Mesendoderm (in vitro differentiated cells): ENCODE measurements at regions not wholly inside any gene's neighbourhood (a gene's known extent, or its start where the extent isn't known, plus 50 kb on each side); places are given as distances from the start of the nearest gene placed in this dataset.

Source experiments
- DNase-seq: peaks from one replicate; pipeline ENCODE4 v3.0.0; 2013
- H2AK5ac ChIP-seq: 2 replicates; pipeline ENCODE4 v1.6.1; 2013; ENCODE audit warnings: low read length, inconsistent platforms
- H2BK120ac ChIP-seq: 2 replicates; pipeline ENCODE4 v1.6.1; 2013; ENCODE audit warnings: low read depth, mild to moderate bottlenecking, low read length, moderate library complexity, mixed read lengths
- H2BK15ac ChIP-seq: replicated peaks from 2 replicates; pipeline ENCODE4 v1.6.1; 2013; ENCODE audit warnings: low read depth, mild to moderate bottlenecking, moderate library complexity
- H2BK5ac ChIP-seq: 2 replicates; pipeline ENCODE4 v1.6.1; 2013; ENCODE audit warnings: low read length, inconsistent platforms
- H3K18ac ChIP-seq: 2 replicates; pipeline ENCODE4 v1.6.1; 2013; ENCODE audit warnings: mild to moderate bottlenecking, low read length, mixed read lengths
- H3K23ac ChIP-seq: one replicate; pipeline ENCODE4 v1.6.1; 2013; ENCODE audit warnings: low read length
- H3K27ac ChIP-seq: 2 replicates; pipeline ENCODE4 v1.5.1; 2013; ENCODE audit warnings: low read depth, mild to moderate bottlenecking, inconsistent platforms, low read length, moderate library complexity
- H3K27me3 ChIP-seq: 2 replicates; pipeline ENCODE4 v1.6.1; 2013; ENCODE audit warnings: low read length, control low read depth, mild to moderate bottlenecking, inconsistent platforms; ENCODE audit not compliant: insufficient read depth, poor library complexity
- H3K36me3 ChIP-seq: 2 replicates; pipeline ENCODE4 v1.6.1; 2013; ENCODE audit warnings: low read length, inconsistent platforms; ENCODE audit not compliant: control insufficient read depth, insufficient read depth
- H3K4ac ChIP-seq: one replicate; pipeline ENCODE4 v1.6.1; 2013; ENCODE audit warnings: low read depth, mild to moderate bottlenecking, low read length, moderate library complexity
- H3K4me1 ChIP-seq: 2 replicates; pipeline ENCODE4 v1.6.1; 2013; ENCODE audit warnings: low read depth, low read length, inconsistent platforms; ENCODE audit not compliant: control insufficient read depth
- H3K4me2 ChIP-seq: 2 replicates; pipeline ENCODE4 v1.6.1; 2013; ENCODE audit warnings: low read length
- H3K4me3 ChIP-seq: 2 replicates; pipeline ENCODE4 v1.5.1; 2013; ENCODE audit warnings: mild to moderate bottlenecking, low read length
- H3K56ac ChIP-seq: one replicate; pipeline ENCODE4 v1.6.1; 2013; ENCODE audit warnings: low read length
- H3K79me1 ChIP-seq: 2 replicates; pipeline ENCODE4 v1.6.1; 2013; ENCODE audit warnings: low read length, inconsistent platforms
- H3K79me2 ChIP-seq: 2 replicates; pipeline ENCODE4 v1.6.1; 2013; ENCODE audit warnings: mild to moderate bottlenecking, low read length; ENCODE audit not compliant: control insufficient read depth, insufficient read depth
- H3K9ac ChIP-seq: 2 replicates; pipeline ENCODE4 v1.6.1; 2013; ENCODE audit warnings: low read length, inconsistent platforms
- H4K5ac ChIP-seq: one replicate; pipeline ENCODE4 v1.6.1; 2013; ENCODE audit warnings: low read length
- H4K8ac ChIP-seq: one replicate; pipeline ENCODE4 v1.6.1; 2013; ENCODE audit warnings: low read depth, mild to moderate bottlenecking, control low read depth, low read length, moderate library complexity
- WGBS: extraction: QIAGEN DNeasy Blood & Tissue Kit; methylation state at CpG from one replicate; pipeline ENCODE4 v1.1.7; 2013; ENCODE audit warnings: low lambda C conversion rate, missing lambda C conversion rate; ENCODE audit not compliant: insufficient coverage; ENCODE audit errors: extremely low coverage; 5-methylcytosine and 5-hydroxymethylcytosine counted together

- no peak for DNase-seq
- H2BK120ac ChIP-seq = no peak overlapping the region
Observed at GRCh38 chr5:153352685-153353219, 137.7 kb upstream of the GRIA1 start.

DNA sequence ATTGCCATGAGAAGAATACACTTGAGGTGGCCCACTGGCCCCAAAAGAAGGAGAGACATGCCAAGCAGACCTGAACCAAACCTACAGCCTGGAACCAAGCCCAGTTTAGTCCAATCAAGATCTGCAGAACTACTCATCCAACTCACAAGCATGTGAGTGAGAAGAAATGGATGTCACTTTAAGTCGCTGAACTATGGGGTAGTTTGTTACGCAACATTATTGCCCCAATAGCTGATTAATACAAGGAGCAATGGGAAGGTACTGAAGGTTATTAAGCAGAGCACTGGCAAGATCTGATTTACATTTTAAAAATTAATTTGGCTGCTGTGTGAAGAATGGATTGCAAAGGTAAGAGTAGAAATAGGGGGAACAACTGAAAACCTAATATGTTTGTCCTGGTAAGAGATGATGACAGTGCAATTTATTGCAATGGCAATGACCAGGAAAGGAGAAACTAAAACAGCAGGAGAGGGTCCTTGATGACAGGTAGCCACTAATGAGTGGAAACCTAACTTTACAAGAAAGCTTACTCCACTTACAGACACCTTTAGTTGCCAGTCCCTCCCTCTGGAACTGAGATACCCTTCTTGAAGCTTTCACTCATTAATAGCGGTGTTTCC, 132.9 kb upstream of the GRIA1 start:
- H3K18ac ChIP-seq = no peak overlapping the region

More at GRCh38 chr5:153352685-153353219, 137.7 kb upstream of the GRIA1 start:
- H3K4me3 ChIP-seq = no peak overlapping the region
- H3K27me3 ChIP-seq = no peaks in the 10 kb centered on the region
- H2BK5ac ChIP-seq = no peak overlapping the region
- H3K4me2 ChIP-seq = no peak overlapping the region
- no peaks in the 10 kb centered on the region for H3K79me1 ChIP-seq
- H4K8ac ChIP-seq = no peak overlapping the region
- no peak overlapping the region for H3K56ac ChIP-seq
- no peaks in the 10 kb centered on the region for H3K36me3 ChIP-seq
- H3K27ac ChIP-seq = no peak overlapping the region
- H3K18ac ChIP-seq = no peak overlapping the region
- H2AK5ac ChIP-seq = no peak overlapping the region
- peaks cover 5% of the 10 kb centered on the region for H3K4me1 ChIP-seq
- H3K23ac ChIP-seq = no peak overlapping the region
- no peaks in the 10 kb centered on the region for H3K79me2 ChIP-seq
- no CpG with 5 or more reads among the region's 11 CpGs for WGBS
- no peak overlapping the region for H4K5ac ChIP-seq
- H3K9ac ChIP-seq = no peak overlapping the region
- H3K4ac ChIP-seq = no peak overlapping the region
- no peak overlapping the region for H2BK15ac ChIP-seq

GRCh38 chr5:153358315-153358976, 132.0 kb upstream of the GRIA1 start:
- Histone ChIP-seq H3K4me1 (no peaks in the 10 kb centered on the region), H2BK120ac (no peak overlapping the region), H3K79me1 (no peaks in the 10 kb centered on the region), H3K79me2 (no peaks in the 10 kb centered on the region), H2AK5ac (no peak overlapping the region), H3K9ac (no peak overlapping the region), H3K27me3 (no peaks in the 10 kb centered on the region), H3K56ac (no peak overlapping the region), H3K23ac (no peak overlapping the region), H3K36me3 (no peaks in the 10 kb centered on the region), H3K4me2 (no peak overlapping the region), H3K4ac (no peak overlapping the region), H4K5ac (no peak overlapping the region), H2BK15ac (no peak overlapping the region), H3K4me3 (no peak overlapping the region), H3K18ac (no peak overlapping the region), H3K27ac (no peak overlapping the region), H4K8ac (no peak overlapping the region), H2BK5ac (no peak overlapping the region)
- peak; percentile 45 for DNase-seq
- no CpG with 5 or more reads among the region's 3 CpGs for WGBS

More for the DNA sequence above, 132.9 kb upstream of the GRIA1 start:
- H3K27ac ChIP-seq = no peak overlapping the region
- WGBS = no CpG with 5 or more reads among the region's 3 CpGs
- no peak overlapping the region for H4K8ac ChIP-seq
- no peaks in the 10 kb centered on the region for H3K79me2 ChIP-seq
- H3K4me2 ChIP-seq = no peak overlapping the region
- H3K9ac ChIP-seq = no peak overlapping the region
- no peak overlapping the region for H3K4me3 ChIP-seq
- H2BK120ac ChIP-seq = no peak overlapping the region
- no peak overlapping the region for H2BK5ac ChIP-seq
- no peak overlapping the region for H3K23ac ChIP-seq
- no peaks in the 10 kb centered on the region for H3K4me1 ChIP-seq
- H3K27me3 ChIP-seq = no peaks in the 10 kb centered on the region
- DNase-seq = no peak
- H3K79me1 ChIP-seq = no peaks in the 10 kb centered on the region
- H3K4ac ChIP-seq = no peak overlapping the region
- no peak overlapping the region for H3K56ac ChIP-seq
- H3K36me3 ChIP-seq = no peaks in the 10 kb centered on the region
- no peak overlapping the region for H4K5ac ChIP-seq
- no peak overlapping the region for H2AK5ac ChIP-seq
- no peak overlapping the region for H2BK15ac ChIP-seq

DNA sequence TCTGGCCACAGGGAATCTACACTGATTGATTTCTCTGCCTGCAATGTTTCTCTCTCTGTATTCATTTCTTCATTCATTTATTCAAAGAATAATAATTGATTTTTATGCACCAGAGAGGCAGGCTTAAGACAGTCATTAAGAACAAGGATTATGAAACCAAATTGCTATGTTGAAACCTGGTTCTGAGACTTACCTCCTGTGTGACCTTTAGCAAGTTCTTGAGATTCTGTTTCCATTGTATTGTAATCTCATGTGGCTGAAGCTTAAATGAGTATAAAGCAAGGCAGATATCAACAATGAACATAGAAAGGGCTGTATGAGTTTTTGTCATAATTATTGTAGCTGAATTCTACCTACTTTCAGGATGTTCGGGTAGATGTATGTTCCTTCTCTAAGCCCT, 129.6 kb upstream of the GRIA1 start:
- Histone ChIP-seq H3K4me3 (no peak overlapping the region), H3K4me1 (no peaks in the 10 kb centered on the region), H3K4ac (no peak overlapping the region), H3K9ac (no peak overlapping the region), H4K5ac (no peak overlapping the region), H3K18ac (no peak overlapping the region), H2BK15ac (no peak overlapping the region), H3K79me1 (no peaks in the 10 kb centered on the region), H2BK120ac (no peak overlapping the region), H3K23ac (no peak overlapping the region), H2BK5ac (no peak overlapping the region), H3K27ac (no peak overlapping the region), H2AK5ac (no peak overlapping the region), H3K27me3 (no peaks in the 10 kb centered on the region), H3K79me2 (no peaks in the 10 kb centered on the region), H3K36me3 (no peaks in the 10 kb centered on the region), H4K8ac (no peak overlapping the region), H3K4me2 (no peak overlapping the region), H3K56ac (no peak overlapping the region)
- no CpG with 5 or more reads among the region's 1 CpG for WGBS
- no peak for DNase-seq

DNA sequence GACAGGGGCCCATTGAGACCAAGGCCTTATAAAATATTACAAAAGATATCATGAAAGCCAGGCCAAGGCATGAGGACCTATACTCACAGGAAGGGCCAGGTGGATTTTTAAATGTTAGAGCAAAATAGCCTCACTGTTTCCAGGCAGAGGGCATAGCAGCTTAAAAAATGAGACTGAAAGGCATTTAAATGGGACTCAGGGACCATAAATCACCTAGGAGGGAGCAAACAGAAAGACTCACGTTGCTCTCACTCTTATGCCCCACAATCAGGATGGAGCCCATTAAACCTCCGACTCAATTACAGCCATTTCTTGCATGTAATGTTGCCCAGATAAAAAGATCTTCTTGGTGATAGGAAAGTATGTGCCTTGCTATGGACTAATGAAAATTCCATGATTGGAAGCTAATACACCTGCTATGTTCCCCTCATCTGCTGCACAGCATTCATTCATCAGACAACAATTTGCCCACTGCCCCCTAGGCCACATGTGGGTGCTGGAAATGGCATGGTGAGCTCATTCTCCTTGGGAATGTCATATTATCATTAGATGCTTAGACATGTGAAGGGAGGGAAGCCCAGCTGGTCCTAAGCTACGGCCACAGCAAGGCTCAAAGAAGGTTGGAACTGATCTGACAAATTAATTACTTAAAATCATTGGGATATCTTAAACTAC, 128.6 kb upstream of the GRIA1 start:
- H3K4me2 ChIP-seq = no peak overlapping the region
- H4K5ac ChIP-seq = no peak overlapping the region
- H3K9ac ChIP-seq = no peak overlapping the region
- no peak for DNase-seq
- no peak overlapping the region for H3K4me3 ChIP-seq
- H2AK5ac ChIP-seq = no peak overlapping the region
- WGBS = no CpG with 5 or more reads among the region's 3 CpGs
- no peak overlapping the region for H3K23ac ChIP-seq
- H3K79me1 ChIP-seq = no peaks in the 10 kb centered on the region
- H3K27me3 ChIP-seq = no peaks in the 10 kb centered on the region
- no peak overlapping the region for H3K27ac ChIP-seq
- H3K79me2 ChIP-seq = no peaks in the 10 kb centered on the region
- no peaks in the 10 kb centered on the region for H3K36me3 ChIP-seq
- H2BK120ac ChIP-seq = no peak overlapping the region
- H2BK15ac ChIP-seq = no peak overlapping the region
- no peak overlapping the region for H3K18ac ChIP-seq
- H3K56ac ChIP-seq = no peak overlapping the region
- no peak overlapping the region for H3K4ac ChIP-seq
- no peak overlapping the region for H2BK5ac ChIP-seq
- no peak overlapping the region for H4K8ac ChIP-seq
- H3K4me1 ChIP-seq = no peaks in the 10 kb centered on the region
